H1 (cell line): ENCODE measurements at regions not wholly inside any gene's neighbourhood (a gene's known extent, or its start where the extent isn't known, plus 50 kb on each side); places are given as distances from the start of the nearest gene placed in this dataset.

Experiments
- CTCF ChIA-PET: fragments of 300-600 bp; sonication (Branson Sonifier 250); formaldehyde crosslinking; loops from one replicate; lab custom pipeline; 2021; ENCODE audit not compliant: partially characterized antibody; lab: Charles Lee
- POLR2A ChIA-PET: fragments of 300-600 bp; sonication (Branson Sonifier 250); formaldehyde crosslinking; loops from one replicate; lab custom pipeline; 2021; ENCODE audit warnings: inconsistent platforms; ENCODE audit not compliant: partially characterized antibody; lab: Charles Lee
- DNase-seq, 2 experiments: peaks; one replicate each; pipeline versions ENCODE4 v3.0.0 to v3.0.0-alpha.2; 2010 to 2022; ENCODE audit warnings: low spot score in 2 of 2, low read depth in 1 of 2, mixed read lengths in 1 of 2
- FAIRE-seq: peaks from 2 replicates; lab custom pipeline; 2011; peaks lifted over from hg19 to GRCh38; lab: Jason Lieb, UNC
- H2AFZ ChIP-seq: 2 replicates; pipeline ENCODE4 v1.8.1; 2012; ENCODE audit warnings: low read length, inconsistent platforms
- H2AK5ac ChIP-seq: 2 replicates; pipeline ENCODE4 v1.6.1; 2013; ENCODE audit warnings: low read depth, low read length
- H2BK120ac ChIP-seq: replicated peaks from 2 replicates; pipeline ENCODE3; 2013; ENCODE audit warnings: low read depth, low read length, inconsistent platforms
- H2BK12ac ChIP-seq: 2 replicates; pipeline ENCODE4 v1.6.1; 2013; ENCODE audit warnings: low read depth, low read length
- H2BK15ac ChIP-seq: 2 replicates; pipeline ENCODE4 v1.6.1; 2013; ENCODE audit warnings: low read length
- H2BK20ac ChIP-seq: 2 replicates; pipeline ENCODE4 v1.6.1; 2013; ENCODE audit warnings: low read length
- H2BK5ac ChIP-seq: 2 replicates; pipeline ENCODE4 v1.6.1; 2013; ENCODE audit warnings: low read depth, low read length
- H3K14ac ChIP-seq: 2 replicates; pipeline ENCODE4 v1.6.1; 2013; ENCODE audit warnings: inconsistent platforms; ENCODE audit not compliant: insufficient read length
- H3K18ac ChIP-seq: 2 replicates; pipeline ENCODE4 v1.6.1; 2013; ENCODE audit warnings: low read length; ENCODE audit errors: extremely low read depth
- H3K23ac ChIP-seq: 2 replicates; pipeline ENCODE4 v1.6.1; 2013; ENCODE audit warnings: inconsistent platforms; ENCODE audit not compliant: insufficient read length
- H3K23me2 ChIP-seq: 2 replicates; pipeline ENCODE4 v1.6.1; 2013; ENCODE audit warnings: low read depth, low read length
- H3K27ac ChIP-seq: 2 replicates; pipeline ENCODE4 v1.6.1; 2011; ENCODE audit warnings: low read depth, low read length, inconsistent platforms
- H3K27me3 ChIP-seq, 4 experiments: replicated peaks in 1 of 4; 1 replicate in 1 of 4; 2 replicates in 3 of 4; pipeline versions ENCODE4 v1.6.1 to v1.8.1; 2011 to 2013; ENCODE audit warnings: low read length in 3 of 4, mild to moderate bottlenecking in 3 of 4, inconsistent platforms in 2 of 4, mixed read lengths in 2 of 4, moderate library complexity in 1 of 4; ENCODE audit not compliant: control insufficient read depth in 3 of 4, insufficient read depth in 3 of 4; ENCODE audit errors: extremely low read depth in 1 of 4
- H3K36me3 ChIP-seq, 4 experiments: 2 replicates each; pipeline versions ENCODE4 v1.6.1 to v1.8.1; 2011 to 2013; ENCODE audit warnings: mild to moderate bottlenecking in 4 of 4, low read length in 3 of 4, moderate library complexity in 2 of 4, control low read depth in 1 of 4, inconsistent platforms in 1 of 4; ENCODE audit not compliant: insufficient read depth in 4 of 4, control insufficient read depth in 2 of 4
- H3K4ac ChIP-seq: replicated peaks from 2 replicates; pipeline ENCODE3; 2013; ENCODE audit warnings: low read length, low read depth, mixed read lengths, inconsistent platforms; ENCODE audit not compliant: insufficient read length
- H3K4me1 ChIP-seq, 4 experiments: replicated peaks in 1 of 4; 1 replicate in 1 of 4; 2 replicates in 3 of 4; pipeline versions ENCODE4 v1.6.1 to v1.8.1; 2011 to 2013; ENCODE audit warnings: low read length in 3 of 4, inconsistent platforms in 2 of 4, mixed read lengths in 1 of 4; ENCODE audit not compliant: insufficient read depth in 4 of 4, control insufficient read depth in 3 of 4
- H3K4me2 ChIP-seq, 2 experiments: 2 replicates each; pipeline versions ENCODE4 v1.6.1 to v1.8.1; 2011 to 2013; ENCODE audit warnings: low read depth in 2 of 2, low read length in 2 of 2, control low read depth in 1 of 2, inconsistent platforms in 1 of 2, mild to moderate bottlenecking in 1 of 2; ENCODE audit not compliant: insufficient read depth in 1 of 2
- H3K4me3 ChIP-seq, 4 experiments: fragments of 200-600, 300-600 bp in 1 of 4; sonication (generic), shearing (Covaris generic), sonication (Bioruptor Twin) in 1 of 4; 2 replicates each; pipeline versions ENCODE4 v1.5.1 to v1.8.1; 2011 to 2016; ENCODE audit warnings: low read length in 4 of 4, low read depth in 3 of 4, control low read depth in 2 of 4, inconsistent platforms in 2 of 4, mild to moderate bottlenecking in 2 of 4, mixed read lengths in 1 of 4, moderate library complexity in 1 of 4; ENCODE audit not compliant: insufficient read depth in 2 of 4; ENCODE audit errors: extremely low read depth in 1 of 4
- H3K56ac ChIP-seq: replicated peaks from 2 replicates; pipeline ENCODE3; 2013; ENCODE audit warnings: low read depth, mild to moderate bottlenecking, mixed read lengths, low read length, inconsistent platforms; ENCODE audit not compliant: insufficient read length
- H3K79me1 ChIP-seq: 2 replicates; pipeline ENCODE4 v1.6.1; 2013; ENCODE audit warnings: low read depth, low read length, control low read depth
- H3K79me2 ChIP-seq, 2 experiments: 2 replicates each; pipeline versions ENCODE4 v1.6.1 to v1.8.1; 2012 to 2013; ENCODE audit warnings: low read length in 2 of 2, mild to moderate bottlenecking in 2 of 2, inconsistent platforms in 1 of 2; ENCODE audit not compliant: insufficient read depth in 2 of 2, control insufficient read depth in 1 of 2
- H3K9ac ChIP-seq, 4 experiments: replicated peaks in 1 of 4; 1 replicate in 1 of 4; 2 replicates in 3 of 4; pipeline versions ENCODE4 v1.6.1 to v1.8.1; 2011 to 2013; ENCODE audit warnings: low read depth in 3 of 4, low read length in 3 of 4, control low read depth in 2 of 4, mild to moderate bottlenecking in 2 of 4, moderate library complexity in 2 of 4, inconsistent platforms in 1 of 4; ENCODE audit errors: extremely low read depth in 1 of 4
- H3K9me3 ChIP-seq, 2 experiments: 2 replicates each; pipeline versions ENCODE4 v1.6.1 to v1.8.1; 2012 to 2013; ENCODE audit warnings: mild to moderate bottlenecking in 2 of 2, moderate library complexity in 2 of 2, control low read depth in 1 of 2, inconsistent platforms in 1 of 2, low read depth in 1 of 2, low read length in 1 of 2, mixed read lengths in 1 of 2; ENCODE audit not compliant: insufficient read depth in 2 of 2
- H4K20me1 ChIP-seq, 2 experiments: replicated peaks in 1 of 2; 2 replicates each; pipeline versions ENCODE3 to v1.8.1; 2011 to 2013; ENCODE audit warnings: inconsistent platforms in 2 of 2, low read length in 2 of 2, mild to moderate bottlenecking in 1 of 2; ENCODE audit not compliant: insufficient read depth in 2 of 2, control insufficient read depth in 1 of 2
- H4K5ac ChIP-seq: 2 replicates; pipeline ENCODE4 v1.6.1; 2013; ENCODE audit warnings: low read length, low read depth, mixed read lengths, inconsistent platforms; ENCODE audit not compliant: insufficient read length
- H4K8ac ChIP-seq: 2 replicates; pipeline ENCODE4 v1.8.0; 2013; ENCODE audit warnings: mild to moderate bottlenecking, moderate library complexity, low read length, inconsistent platforms; ENCODE audit not compliant: insufficient read depth; ENCODE audit errors: extremely low read depth
- H4K91ac ChIP-seq: replicated peaks from 2 replicates; pipeline ENCODE3; 2013; ENCODE audit warnings: low read length, mixed read lengths, inconsistent platforms; ENCODE audit not compliant: insufficient read length
- CTBP2 ChIP-seq: IDR thresholded peaks from 2 replicates; pipeline ENCODE4 v1.7.0; 2011; ENCODE audit warnings: borderline replicate concordance, mild to moderate bottlenecking, moderate library complexity, mixed read lengths, low read length; ENCODE audit not compliant: insufficient read depth, insufficient read length
- POU5F1 ChIP-seq: IDR thresholded peaks from 2 replicates; pipeline ENCODE4 v1.6.1; 2011; ENCODE audit warnings: low read depth, mild to moderate bottlenecking, low read length, moderate library complexity
- RAD21 ChIP-seq, 2 experiments: IDR thresholded peaks in 1 of 2; conservative IDR thresholded peaks in 1 of 2; 2 replicates each; pipeline ENCODE4 v1.6.1; 2011; ENCODE audit warnings: low read depth in 2 of 2, low read length in 2 of 2, improper control_type of control experiment in 1 of 2, inconsistent platforms in 1 of 2, mild to moderate bottlenecking in 1 of 2, moderate library complexity in 1 of 2
- RFX5 ChIP-seq: IDR thresholded peaks from 2 replicates; pipeline ENCODE4 v1.6.1; 2011; ENCODE audit warnings: low read depth, low read length, improper control_type of control experiment, borderline replicate concordance
- SAP30 ChIP-seq: fragments of 300-600 bp; sonication (generic); IDR thresholded peaks from 2 replicates; pipeline ENCODE4 v1.7.1; 2012; ENCODE audit warnings: low read length, moderate library complexity, mild to moderate bottlenecking, inconsistent platforms; ENCODE audit not compliant: insufficient read depth, insufficient replicate concordance
- SIX5 ChIP-seq: IDR thresholded peaks from 2 replicates; pipeline ENCODE4 v1.6.1; 2011; ENCODE audit warnings: mild to moderate bottlenecking, low read depth, low read length
- SRF ChIP-seq: IDR thresholded peaks from 2 replicates; pipeline ENCODE4 v1.6.1; 2011; ENCODE audit warnings: mild to moderate bottlenecking, low read depth, low read length, moderate library complexity
- SUZ12 ChIP-seq: fragments of 200-600 bp; sonication (generic); IDR thresholded peaks from 2 replicates; pipeline ENCODE4 v1.6.1; 2012; ENCODE audit warnings: mild to moderate bottlenecking, inconsistent platforms, low read length, moderate library complexity, mixed read lengths
- USF2 ChIP-seq: IDR thresholded peaks from 2 replicates; pipeline ENCODE4 v1.6.1; 2011; ENCODE audit warnings: low read length, improper control_type of control experiment
- WGBS, 2 experiments: shearing (Covaris generic) in 1 of 2; methylation state at CpG; one replicate each; pipeline versions ENCODE4 v1.1.6 to v1.1.7; 2013 to 2015; ENCODE audit warnings: low lambda C conversion rate in 2 of 2, mixed read lengths in 2 of 2, inconsistent platforms in 1 of 2, low coverage in 1 of 2, missing lambda C conversion rate in 1 of 2; ENCODE audit not compliant: insufficient replicate concordance in 2 of 2, insufficient coverage in 1 of 2, insufficient read length in 1 of 2; ENCODE audit errors: extremely low coverage in 1 of 2, missing lambda C conversion rate in 1 of 2; 5-methylcytosine and 5-hydroxymethylcytosine counted together

GRCh38 chr2:128625421-128625820 lies 306.8 kb upstream of the HS6ST1 start:
- H3K23ac ChIP-seq = no peak overlapping the region
- H2BK20ac ChIP-seq = 0 out of 2 replicates have a peak overlapping the region, but pooled peaks have one; percentile 43
- no peak overlapping the region for H4K5ac ChIP-seq
- FAIRE-seq (no peak), DNase-seq (no peak)
- no peak overlapping the region for H3K4ac ChIP-seq
- H3K14ac ChIP-seq = no peak overlapping the region
- no peak overlapping the region for H2AFZ ChIP-seq
- H3K18ac ChIP-seq = no peak overlapping the region
- no peak overlapping the region for H3K4me3 ChIP-seq
- H3K27ac ChIP-seq = no peak overlapping the region
- no peaks in the 10 kb centered on the region; a peak in 1 of 7 replicates for H3K27me3 ChIP-seq
- no peaks in the 10 kb centered on the region; the same call in 1 of the 2 replicates for H3K79me1 ChIP-seq
- TF ChIP-seq SUZ12 (no peak), SIX5 (no peak), POU5F1 (no peak), RAD21 (IDR thresholded peaks at IDR 0.05 in 1 of 2, conservative IDR thresholded peaks at IDR 0.05 in 1 of 2; ENCODE audit: low read depth in 2 of 2, low read length in 2 of 2) (no peak), CTBP2 (no peak), SAP30 (no peak), RFX5 (no peak), SRF (no peak), USF2 (no peak)
- no peaks in the 10 kb centered on the region for H3K36me3 ChIP-seq
- H3K9ac ChIP-seq = no peak overlapping the region
- no peaks in the 10 kb centered on the region for H3K23me2 ChIP-seq
- no peaks in the 10 kb centered on the region for H3K79me2 ChIP-seq
- no peak overlapping the region for H2BK12ac ChIP-seq
- H4K91ac ChIP-seq = no peak overlapping the region
- ChIA-PET POLR2A (interaction anchor here (1.2 kb wide), 1 partner anchor 13 kb away, joined by 3 read pairs; no protein-coding TSS in a partner anchor), CTCF (interaction anchor here (0.6 kb wide), 1 partner anchor 93 kb away, joined by 3 read pairs; no protein-coding TSS in a partner anchor)
- H2AK5ac ChIP-seq = no peak overlapping the region
- H3K9me3 ChIP-seq = no peaks in the 10 kb centered on the region
- no peak overlapping the region for H3K56ac ChIP-seq
- WGBS, 2 experiments = 94% methylated on average over 8 of the region's 8 CpGs; no CpG with 5 or more reads in 1 of the 2 experiments
- no peaks in the 10 kb centered on the region for H4K20me1 ChIP-seq
- H2BK120ac ChIP-seq = no peak overlapping the region
- no peak overlapping the region for H2BK15ac ChIP-seq
- H4K8ac ChIP-seq = no peak overlapping the region
- H3K4me2 ChIP-seq = no peak overlapping the region
- peaks cover 0 to 3% (median 0%) of the 10 kb centered on the region in 4 experiments; a peak in 1 of 7 replicates for H3K4me1 ChIP-seq
- no peak overlapping the region for H2BK5ac ChIP-seq
